HCT116 (cell line): ENCODE measurements at regions not wholly inside any gene's neighbourhood (a gene's known extent, or its start where the extent isn't known, plus 50 kb on each side); places are given as distances from the start of the nearest gene placed in this dataset.

Source experiments
- ATAC-seq: fragments of 200-7000 bp; cut with Tn5 transposase; 2 replicates; pipeline ENCODE4 v1.9.1; 2020; ENCODE audit warnings: mild to moderate bottlenecking, moderate library complexity
- BruUV-seq: library from RNA; stranded (reverse); fragments of 400-500 nt; replicated peaks from 2 replicates; lab custom pipeline; 2021; lab: Mats Ljungman, UMichigan
- CTCF ChIA-PET: fragments of 300-600 bp; sonication (Branson Sonifier 250); formaldehyde crosslinking; loops from one replicate; lab custom pipeline; 2021; ENCODE audit warnings: antibody characterized with exemption; lab: Charles Lee
- POLR2A ChIA-PET: fragments of 300-600, 350-600 bp; sonication (Branson Sonifier 250); formaldehyde crosslinking; loops from one replicate; lab custom pipeline; 2021; ENCODE audit warnings: antibody characterized with exemption; lab: Charles Lee
- RAD21 ChIA-PET, 2 experiments: fragments of 300-600 bp; sonication (Branson Sonifier 250); formaldehyde crosslinking; loops; one replicate each; lab custom pipeline; 2023; ENCODE audit warnings: low total read pairs in 2 of 2; ENCODE audit not compliant: uncharacterized antibody in 2 of 2, unreplicated experiment in 2 of 2, low non-redundant PET in 1 of 2; lab: Charles Lee
- DNase-seq: peaks from one replicate; pipeline ENCODE4 v3.0.0-alpha.2; 2010; ENCODE audit warnings: low read depth, low spot score
- H2AFZ ChIP-seq: fragments of 200-600 bp; shearing (Covaris generic), sonication (generic); 2 replicates; pipeline ENCODE4 v1.6.1; 2017; ENCODE audit warnings: low read depth, mixed run types, mixed read lengths, antibody characterized with exemption, low read length; ENCODE audit not compliant: poor library complexity, severe bottlenecking
- H3K27ac ChIP-seq: 2 replicates; pipeline ENCODE4 v1.5.1; 2012; ENCODE audit warnings: low read depth, low read length
- H3K27me3 ChIP-seq: fragments of 200-600 bp; sonication (generic); 2 replicates; pipeline ENCODE4 v1.6.1; 2016; ENCODE audit warnings: mixed run types, low read length, mixed read lengths; ENCODE audit not compliant: insufficient read depth
- H3K36me3 ChIP-seq, 2 experiments: fragments of 200-500 bp in 1 of 2; fragments of 200-600 bp in 1 of 2; sonication (Bioruptor generic) in 1 of 2; sonication (generic) in 1 of 2; 2 replicates each; pipeline versions ENCODE4 v1.5.1 to v1.6.1; 2014 to 2016; ENCODE audit warnings: low read length in 2 of 2, inconsistent platforms in 1 of 2, mixed read lengths in 1 of 2, mixed run types in 1 of 2; ENCODE audit not compliant: insufficient read depth in 2 of 2, control insufficient read depth in 1 of 2
- H3K4me1 ChIP-seq, 2 experiments: fragments of 200-600 bp in 1 of 2; sonication (generic) in 1 of 2; 2 replicates each; pipeline versions ENCODE4 v1.5.1 to v1.6.1; 2012 to 2017; ENCODE audit warnings: low read length in 2 of 2, inconsistent platforms in 1 of 2, mild to moderate bottlenecking in 1 of 2, mixed read lengths in 1 of 2, mixed run types in 1 of 2, moderate library complexity in 1 of 2; ENCODE audit not compliant: insufficient read depth in 2 of 2, control insufficient read depth in 1 of 2
- H3K4me2 ChIP-seq: fragments of 200-600 bp; sonication (generic); 2 replicates; pipeline ENCODE4 v1.6.1; 2017; ENCODE audit warnings: mixed run types, low read length, mixed read lengths
- H3K4me3 ChIP-seq, 2 experiments: fragments of 200-600 bp in 1 of 2; sonication (generic) in 1 of 2; replicated peaks in 1 of 2; 2 replicates each; pipeline ENCODE4 v1.5.1; 2011 to 2016; ENCODE audit warnings: low read length in 2 of 2, control low read depth in 1 of 2, low read depth in 1 of 2, mild to moderate bottlenecking in 1 of 2, mixed read lengths in 1 of 2, mixed run types in 1 of 2
- H3K79me2 ChIP-seq: fragments of 200-600 bp; sonication (generic); 2 replicates; pipeline ENCODE4 v1.6.1; 2017; ENCODE audit warnings: mild to moderate bottlenecking, mixed run types, low read length, moderate library complexity, mixed read lengths; ENCODE audit not compliant: insufficient read depth
- H3K9ac ChIP-seq: fragments of 200-600 bp; sonication (generic); 2 replicates; pipeline ENCODE4 v1.6.1; 2016; ENCODE audit warnings: low read length, mixed read lengths
- H3K9me2 ChIP-seq: fragments of 200-600 bp; sonication (generic), shearing (Covaris generic); 2 replicates; pipeline ENCODE4 v1.6.1; 2017; ENCODE audit warnings: mixed run types, mild to moderate bottlenecking, moderate library complexity; ENCODE audit not compliant: insufficient read depth
- H3K9me3 ChIP-seq, 2 experiments: fragments of 200-500 bp in 1 of 2; fragments of 200-600 bp in 1 of 2; sonication (Bioruptor generic) in 1 of 2; sonication (generic) in 1 of 2; 2 replicates each; pipeline ENCODE4 v1.6.1; 2014 to 2017; ENCODE audit warnings: low read length in 2 of 2, mixed read lengths in 2 of 2, inconsistent platforms in 1 of 2, low read depth in 1 of 2, mild to moderate bottlenecking in 1 of 2, mixed run types in 1 of 2, moderate library complexity in 1 of 2; ENCODE audit not compliant: control insufficient read depth in 1 of 2, insufficient read depth in 1 of 2
- H4K20me1 ChIP-seq: fragments of 200-600 bp; sonication (generic), shearing (Covaris generic); 2 replicates; pipeline ENCODE4 v1.6.1; 2017; ENCODE audit warnings: mixed run types, mild to moderate bottlenecking, moderate library complexity; ENCODE audit not compliant: insufficient read depth
- ATF3 ChIP-seq: IDR thresholded peaks from 2 replicates; pipeline ENCODE4 v1.6.1; 2012
- CEBPB ChIP-seq: IDR thresholded peaks from 2 replicates; pipeline ENCODE4 v1.6.1; 2012; ENCODE audit warnings: low read depth
- CTCF ChIP-seq, 3 experiments: fragments of 200-600 bp in 1 of 3; sonication (generic) in 1 of 3; IDR thresholded peaks in 2 of 3; conservative IDR thresholded peaks in 1 of 3; 2 replicates each; pipeline ENCODE4 v1.5.1; 2012 to 2017; ENCODE audit warnings: low read depth in 2 of 3, low read length in 2 of 3, antibody characterized with exemption in 1 of 3, borderline replicate concordance in 1 of 3, control low read depth in 1 of 3, mild to moderate bottlenecking in 1 of 3, mixed read lengths in 1 of 3, mixed run types in 1 of 3, moderate library complexity in 1 of 3; ENCODE audit not compliant: insufficient read depth in 1 of 3
- EGR1 ChIP-seq: IDR thresholded peaks from 2 replicates; pipeline ENCODE4 v1.6.1; 2012; ENCODE audit warnings: low read depth
- ELF1 ChIP-seq: IDR thresholded peaks from 2 replicates; pipeline ENCODE4 v1.6.1; 2012; ENCODE audit warnings: low read depth, borderline replicate concordance
- EZH2 ChIP-seq: fragments of 200-600 bp; sonication (generic); IDR thresholded peaks from 2 replicates; pipeline ENCODE4 v1.6.1; 2017; ENCODE audit warnings: antibody characterized with exemption, mixed run types
- EZH2phosphoT487 ChIP-seq: fragments of 200-600 bp; IDR thresholded peaks from 2 replicates; pipeline ENCODE4 v1.6.1; 2018; ENCODE audit warnings: antibody characterized with exemption, borderline replicate concordance
- JUND ChIP-seq: IDR thresholded peaks from 2 replicates; pipeline ENCODE4 v1.6.1; 2012
- MAX ChIP-seq: IDR thresholded peaks from 2 replicates; pipeline ENCODE4 v1.6.1; 2012
- REST ChIP-seq: IDR thresholded peaks from 2 replicates; pipeline ENCODE4 v1.6.1; 2012; ENCODE audit warnings: low read depth
- SIN3A ChIP-seq: IDR thresholded peaks from 2 replicates; pipeline ENCODE4 v1.6.1; 2012; ENCODE audit warnings: low read depth
- TCF7L2 ChIP-seq: IDR thresholded peaks from 2 replicates; pipeline ENCODE4 v1.7.0; 2011; ENCODE audit warnings: borderline replicate concordance, inconsistent platforms; ENCODE audit not compliant: insufficient read depth, insufficient read length; ENCODE audit errors: extremely low read depth
- ZBTB33 ChIP-seq: IDR thresholded peaks from 2 replicates; pipeline ENCODE4 v1.6.1; 2011; ENCODE audit warnings: mild to moderate bottlenecking, low read length, moderate library complexity; ENCODE audit not compliant: insufficient replicate concordance; ENCODE audit errors: extremely low read depth
- intact Hi-C: fragments of 100-400 bp; cut with micrococcal nuclease; formaldehyde crosslinking; loops from 2 replicates; pipeline ENCODE4 v1.10.0; 2022

- no peak overlapping the region for H2AFZ ChIP-seq
- BruUV-seq = no TSS peak
- no peak overlapping the region for H3K4me3 ChIP-seq
These were observed 71.5 kb upstream of the NKD1 start for GRCh38 chr16:50476486-50477255.

More at GRCh38 chr16:50476486-50477255, 71.5 kb upstream of the NKD1 start:
- Histone ChIP-seq H3K36me3 (no peaks in the 10 kb centered on the region), H3K9me3 (no peaks in the 10 kb centered on the region), H3K27ac (no peak overlapping the region), H3K9me2 (no peaks in the 10 kb centered on the region), H3K4me2 (no peak overlapping the region), H3K79me2 (no peaks in the 10 kb centered on the region), H4K20me1 (no peaks in the 10 kb centered on the region), H3K9ac (no peak overlapping the region), H3K4me1 (peaks cover 11 to 25% of the 10 kb centered on the region in 2 experiments; a peak in 3 of 4 replicates), H3K27me3 (no peaks in the 10 kb centered on the region)
- RAD21 ChIA-PET = no interaction called here
- TF ChIP-seq JUND (no peak), CTCF (IDR thresholded peaks at IDR 0.05 in 2 of 3, conservative IDR thresholded peaks at IDR 0.05 in 1 of 3; ENCODE audit: borderline replicate concordance in 1 of 3, insufficient read depth in 1 of 3, low read depth in 2 of 3, low read length in 2 of 3) (no peak), ATF3 (no peak), EZH2 (no peak), MAX (no peak), EZH2phosphoT487 (no peak), CEBPB (no peak), EGR1 (no peak), SIN3A (no peak), ELF1 (no peak), ZBTB33 (no peak), REST (no peak), TCF7L2 (no peak)
- CTCF ChIA-PET = no interaction called here
- POLR2A ChIA-PET = no interaction called here
- ATAC-seq = no peak
- intact Hi-C loops = no loop called here
- DNase-seq = no peak
